ENCODE measurements at regions not wholly inside any gene's neighbourhood (a gene's known extent, or its start where the extent isn't known, plus 50 kb on each side); places are given as distances from the start of the nearest gene placed in this dataset.

- no peak for DNase-seq
Measured at GRCh38 chr1:87512431-87512830, 183.8 kb downstream of the LMO4 start.

GRCh38 chr1:87513255-87513654, 184.6 kb downstream of the LMO4 start:
- no peak for DNase-seq

GRCh38 chr1:87513966-87514660, 185.4 kb downstream of the LMO4 start:
- DNase-seq: no peak

GRCh38 chr1:87515781-87516180, 187.1 kb downstream of the LMO4 start:
- no peak for DNase-seq

- DNase-seq: no peak
Measured at GRCh38 chr1:87518794-87519193, 190.1 kb downstream of the LMO4 start.

- DNase-seq: no peak
Measured at GRCh38 chr1:87521452-87521851, 192.8 kb downstream of the LMO4 start.

GRCh38 chr1:87523466-87523865, 194.8 kb downstream of the LMO4 start:
- no peak for DNase-seq

- DNase-seq: no peak
Measured at GRCh38 chr1:87524021-87524754, 195.5 kb downstream of the LMO4 start.

GRCh38 chr1:87528754-87529517, 200.3 kb downstream of the LMO4 start:
- DNase-seq: no peak

- no peak for DNase-seq
Measured at GRCh38 chr1:87530042-87530807, 201.5 kb downstream of the LMO4 start.

GRCh38 chr1:87535551-87535950, 206.9 kb downstream of the LMO4 start:
- DNase-seq: no peak

- DNase-seq: no peak
Measured at GRCh38 chr1:87539147-87539546, 210.5 kb downstream of the LMO4 start.

- no peak for DNase-seq
Measured at GRCh38 chr1:87542697-87543096, 214.0 kb downstream of the LMO4 start.

GRCh38 chr1:87549738-87550137, 221.1 kb downstream of the LMO4 start:
- no peak for DNase-seq

GRCh38 chr1:87553511-87553910, 224.8 kb downstream of the LMO4 start:
- no peak for DNase-seq

- no peak for DNase-seq
Measured at GRCh38 chr1:87555366-87555765, 226.7 kb downstream of the LMO4 start.

- no peak for DNase-seq
Measured at GRCh38 chr1:87556326-87556725, 227.6 kb downstream of the LMO4 start.

GRCh38 chr1:87558921-87559320, 230.2 kb downstream of the LMO4 start:
- no peak for DNase-seq

- no peak for DNase-seq
Measured at GRCh38 chr1:87560137-87560536, 231.5 kb downstream of the LMO4 start.

- DNase-seq: no peak
Measured at GRCh38 chr1:87560601-87561360, 232.1 kb downstream of the LMO4 start.

GRCh38 chr1:87563211-87563610, 234.5 kb downstream of the LMO4 start:
- DNase-seq: no peak

- no peak for DNase-seq
Measured at GRCh38 chr1:87565861-87566260, 237.2 kb downstream of the LMO4 start.

Measured in activated CD4-positive, alpha-beta T cell treated with anti-CD3 and anti-CD28 coated beads, Interleukin-2, Interleukin-6, amounts not matched to agents 100 ng/mL and 50 ng/mL, durations not matched to agents 16 hours and 8 hours (primary cell).